Limb (tissue), 2 donors: ENCODE measurements at regions not wholly inside any gene's neighbourhood (a gene's known extent, or its start where the extent isn't known, plus 50 kb on each side); places are given as distances from the start of the nearest gene placed in this dataset.
"Not testable (repeated sequence)": the region's sequence is repeated elsewhere in the genome, so short reads cannot be mapped to it uniquely, and the experiment has no call there.

Experiments
- DNase-seq, 2 donors: peaks; one replicate each; pipeline ENCODE4 v3.0.0-alpha.2; 2016; ENCODE audit errors: extremely low spot score in 2 of 2

DNA sequence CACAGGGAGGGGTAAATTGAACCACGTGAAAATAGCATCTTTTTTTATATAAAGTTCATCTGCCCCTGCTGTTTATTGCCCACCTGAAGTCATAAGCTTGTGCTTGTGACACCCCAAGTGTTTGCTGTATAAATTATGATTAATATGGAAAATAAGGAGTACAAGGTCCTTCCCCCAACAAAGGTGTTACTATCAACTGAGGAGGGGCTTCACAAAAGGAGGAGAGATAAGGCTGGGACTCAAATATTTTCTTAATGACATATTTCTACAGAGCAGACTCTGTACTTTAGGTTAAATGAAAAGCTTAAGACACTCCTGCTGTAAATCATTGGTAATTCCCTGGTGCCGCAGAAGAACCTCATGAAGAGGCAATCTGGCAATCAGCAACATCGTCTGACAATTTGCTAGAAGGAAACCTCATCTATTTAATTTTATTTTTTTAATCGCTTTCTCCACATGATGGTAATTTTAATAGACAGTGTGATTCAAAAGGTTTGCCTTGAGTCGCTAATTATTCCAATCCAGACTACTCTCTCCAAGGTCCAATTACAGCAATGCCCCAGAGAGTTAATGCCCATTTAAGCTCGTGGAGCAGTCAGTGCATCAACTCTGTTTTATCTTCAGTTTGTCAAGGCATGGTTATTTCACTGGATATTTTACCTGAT lies 1432.4 kb downstream of the FAM181B start:
- DNase-seq: no peak

GRCh38 chr11:81286959-81287358 lies 1446.7 kb downstream of the FAM181B start:
- no peak for DNase-seq

GRCh38 chr11:81286550-81286949 lies 1447.1 kb downstream of the FAM181B start:
- no peak for DNase-seq

GRCh38 chr11:81280228-81280627 lies 1453.4 kb downstream of the FAM181B start:
- DNase-seq: not testable (repeated sequence)

GRCh38 chr11:81278991-81279390 lies 1454.7 kb downstream of the FAM181B start:
- no peak for DNase-seq

- no peak for DNase-seq
These were observed 1463.0 kb downstream of the FAM181B start for GRCh38 chr11:81270686-81271085.

DNA sequence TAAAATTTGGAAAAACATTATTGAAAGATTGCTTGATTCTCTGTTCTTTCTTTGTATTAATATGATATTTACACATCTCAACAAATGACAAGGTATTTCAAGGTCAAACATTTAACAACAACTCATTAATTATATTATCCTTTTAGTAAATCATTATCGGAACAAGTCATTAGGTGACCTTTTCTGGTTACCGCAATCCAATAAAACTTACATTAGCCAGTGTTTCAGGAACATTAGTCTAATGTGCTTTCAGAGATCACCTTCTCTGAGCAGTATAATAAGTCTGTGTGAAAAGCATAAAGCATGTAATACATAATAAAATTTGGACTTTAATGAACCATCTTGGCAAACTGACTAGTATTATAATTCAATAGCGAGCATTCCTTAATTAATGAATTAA lies 1466.4 kb downstream of the FAM181B start:
- DNase-seq: no peak

- no peak for DNase-seq
These were observed 1474.2 kb downstream of the FAM181B start for GRCh38 chr11:81259471-81259870.

GRCh38 chr11:81255895-81256294 lies 1477.8 kb downstream of the FAM181B start:
- no peak for DNase-seq

DNA sequence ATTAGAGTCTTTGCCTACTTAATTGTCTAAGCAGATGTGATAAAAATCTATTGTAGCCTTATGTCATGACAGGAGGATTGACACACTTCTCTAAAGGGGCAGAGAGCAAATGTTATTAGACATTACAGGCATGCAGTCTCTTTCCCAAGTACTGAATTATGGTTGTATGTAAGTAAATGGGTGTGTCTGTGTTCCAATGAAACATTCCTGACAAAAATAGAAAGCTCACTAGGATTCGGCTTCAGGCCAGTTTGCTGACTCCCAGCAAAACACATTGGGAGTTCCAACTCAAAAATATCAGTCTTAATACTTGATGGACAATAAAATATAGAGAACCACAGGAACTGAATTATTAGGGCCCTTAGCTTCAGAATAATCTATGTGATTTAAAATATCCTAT lies 1480.4 kb downstream of the FAM181B start:
- DNase-seq: peak in 1 of 2 donors; percentile 66

GRCh38 chr11:81246941-81247340 lies 1486.7 kb downstream of the FAM181B start:
- no peak for DNase-seq

GRCh38 chr11:81245791-81246190 lies 1487.9 kb downstream of the FAM181B start:
- DNase-seq: no peak

DNA sequence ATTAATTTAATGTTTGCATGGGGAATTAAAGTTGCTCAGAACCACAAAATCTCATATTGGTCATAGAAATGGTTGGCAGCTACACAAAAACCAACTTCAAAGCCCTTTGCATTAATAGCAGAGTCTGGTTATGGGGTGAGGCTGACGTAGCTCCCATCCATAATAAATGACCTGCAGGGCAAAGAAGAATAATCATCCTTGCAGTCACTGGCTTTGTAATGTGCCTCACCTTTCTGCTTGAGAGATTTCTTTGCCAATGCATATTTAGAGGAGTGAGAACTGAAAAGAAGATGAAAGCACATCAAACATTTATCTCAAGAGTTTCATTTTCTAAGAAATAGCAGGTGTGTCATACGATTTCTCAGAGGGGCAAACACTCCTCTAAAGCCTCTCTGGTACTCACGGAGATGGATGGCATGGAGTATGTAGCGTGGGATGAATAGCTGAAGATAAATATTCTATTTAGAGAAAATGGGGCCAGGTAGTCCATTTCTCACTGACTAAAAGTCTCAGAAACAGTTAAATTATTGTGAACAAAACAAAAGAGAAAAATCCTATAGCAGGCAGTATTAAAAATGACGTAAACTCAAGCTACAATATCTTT lies 1491.9 kb downstream of the FAM181B start:
- DNase-seq: no peak

- DNase-seq: peak in 1 of 2 donors; percentile 64
These were observed 1496.5 kb downstream of the FAM181B start for GRCh38 chr11:81237139-81237538.

DNA sequence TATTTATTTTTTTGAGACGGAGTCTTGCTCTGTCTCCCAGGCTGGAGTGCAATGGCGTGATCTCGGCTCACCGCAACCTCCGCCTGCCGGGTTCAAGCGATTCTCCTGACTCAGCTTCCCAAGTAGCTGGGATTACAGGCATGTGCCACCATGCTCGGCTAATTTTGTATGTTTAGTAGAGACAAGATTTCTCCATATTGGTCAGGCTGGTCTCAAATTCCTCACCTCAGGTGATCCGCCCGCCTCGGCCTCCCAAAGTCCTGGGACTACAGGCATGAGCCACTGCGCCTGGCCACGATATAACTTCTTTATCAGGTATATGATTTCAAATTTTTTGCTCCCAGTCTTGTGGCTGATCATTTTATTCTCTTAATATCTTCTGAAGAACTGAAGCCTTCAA lies 1506.3 kb downstream of the FAM181B start:
- DNase-seq: not testable (repeated sequence)

GRCh38 chr11:81224396-81224795 lies 1509.3 kb downstream of the FAM181B start:
- DNase-seq: no peak

DNA sequence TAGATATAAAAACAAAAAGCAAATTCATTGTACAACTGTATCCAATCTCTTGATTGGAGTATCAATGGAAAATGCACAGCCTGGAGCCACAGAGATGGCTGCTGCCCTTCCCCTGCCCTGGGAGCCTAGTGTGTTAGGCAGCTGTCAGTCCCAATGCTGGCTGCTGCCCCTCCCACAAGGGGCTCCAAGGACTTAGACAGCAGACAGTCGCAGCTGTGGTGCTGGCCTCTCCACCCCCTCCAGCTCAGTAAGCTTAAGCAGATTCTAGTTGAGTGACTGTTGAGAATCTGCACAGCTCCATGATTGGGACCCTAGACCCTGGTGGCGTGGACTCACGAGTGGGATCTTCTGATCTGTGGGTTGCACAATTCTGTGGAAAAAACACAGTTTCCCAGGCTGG lies 1511.2 kb downstream of the FAM181B start:
- DNase-seq: no peak

- DNase-seq: no peak
These were observed 1513.3 kb downstream of the FAM181B start for GRCh38 chr11:81220146-81220895.

GRCh38 chr11:81219661-81220060 lies 1514.0 kb downstream of the FAM181B start:
- no peak for DNase-seq

DNA sequence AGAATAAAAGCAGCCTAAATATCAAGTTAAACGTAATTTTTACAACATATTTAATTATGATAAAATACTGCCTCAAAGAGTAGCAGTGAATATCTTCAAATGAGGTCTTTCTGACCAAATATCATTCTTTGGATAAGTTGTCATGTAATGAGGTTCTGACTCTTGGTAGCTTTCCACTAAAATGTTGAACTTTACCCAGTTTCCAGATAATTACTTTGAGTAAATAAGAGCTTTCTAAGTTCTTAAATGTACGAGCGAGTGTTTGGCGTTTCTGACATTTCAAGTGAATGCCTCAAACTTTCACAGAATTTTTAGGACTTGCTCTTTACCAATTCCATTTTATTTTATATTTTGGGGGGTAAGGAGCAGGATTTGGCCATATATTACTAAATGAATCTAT lies 1515.2 kb downstream of the FAM181B start:
- DNase-seq: no peak

DNA sequence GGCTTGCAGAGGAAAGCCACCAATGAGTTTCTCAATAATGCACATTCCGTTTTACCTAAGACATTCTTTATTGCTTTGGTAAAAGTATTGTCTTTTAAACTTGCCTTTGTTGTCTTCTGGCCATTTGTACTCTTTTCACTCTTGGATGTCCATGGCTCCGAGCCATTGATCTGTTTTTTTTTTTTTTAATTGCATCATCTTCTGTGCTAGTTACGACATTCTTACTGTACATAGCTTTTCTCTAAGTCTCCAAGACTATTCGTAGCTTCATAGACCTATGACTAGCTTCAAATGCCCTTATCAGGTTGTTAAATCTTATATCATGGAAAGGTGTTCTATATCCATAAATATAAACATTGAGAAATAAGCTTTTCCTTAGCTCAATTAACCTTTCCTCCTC lies 1522.6 kb downstream of the FAM181B start:
- no peak for DNase-seq

DNA sequence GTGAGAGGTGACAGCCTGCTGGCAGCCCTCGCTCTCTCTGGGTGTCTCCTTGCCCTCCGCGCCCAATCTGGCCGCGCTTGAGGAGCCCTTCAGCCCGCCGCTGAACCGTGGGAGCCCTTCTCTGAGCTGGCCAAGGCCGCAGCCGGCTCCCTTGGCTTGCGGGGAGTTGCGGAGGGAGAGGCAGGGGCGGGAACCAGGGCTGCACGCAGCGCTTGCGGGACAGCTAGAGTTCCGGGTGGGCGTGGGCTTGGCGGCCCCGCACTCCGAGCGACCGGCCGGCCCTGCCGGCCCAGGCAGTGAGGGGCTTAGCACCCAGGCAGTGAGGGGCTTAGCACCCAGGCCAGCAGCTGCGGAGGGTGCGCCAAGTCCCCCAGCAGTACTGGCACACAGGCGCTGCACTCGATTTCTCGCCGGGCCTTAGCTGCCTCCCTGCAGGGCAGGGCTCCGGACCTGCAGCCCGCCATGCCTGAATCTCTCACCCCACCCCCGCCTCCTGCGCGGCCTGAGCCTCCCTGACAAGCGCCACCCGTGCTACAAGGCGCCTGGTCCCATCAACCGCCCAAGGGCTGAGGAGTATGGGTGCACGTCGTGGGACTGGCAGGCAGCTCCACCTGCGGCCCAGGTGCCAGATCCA lies 1526.1 kb downstream of the FAM181B start:
- no peak for DNase-seq
